Sigmoid colon (tissue), 6 donors: ENCODE measurements at regions not wholly inside any gene's neighbourhood (a gene's known extent, or its start where the extent isn't known, plus 50 kb on each side); places are given as distances from the start of the nearest gene placed in this dataset.

Experiments used
- DNase-seq: peaks from one replicate; pipeline ENCODE4 v3.0.0-alpha.2; 2019
- H3K27ac ChIP-seq, 4 donors: fragments of 200-600 bp; sonication (generic); one replicate each; pipeline ENCODE4 v1.5.1; 2016 to 2019; ENCODE audit warnings: mild to moderate bottlenecking in 1 of 4
- H3K27me3 ChIP-seq, 3 donors: fragments of 200-600 bp; sonication (generic); one replicate each; pipeline ENCODE4 v1.5.1; 2019; ENCODE audit warnings: mild to moderate bottlenecking in 1 of 3
- H3K36me3 ChIP-seq, 4 donors: fragments of 200-600 bp; sonication (generic); one replicate each; pipeline ENCODE4 v1.5.1; 2016 to 2019
- H3K4me1 ChIP-seq, 4 donors: fragments of 200-600 bp; sonication (generic); one replicate each; pipeline ENCODE4 v1.5.1; 2017 to 2019
- H3K4me3 ChIP-seq, 4 donors: fragments of 200-600 bp; sonication (generic); one replicate each; pipeline ENCODE4 v1.5.1; 2017 to 2019; ENCODE audit warnings: mild to moderate bottlenecking in 2 of 4, moderate library complexity in 1 of 4
- H3K9me3 ChIP-seq, 4 donors: fragments of 200-600 bp in 3 of 4; sonication (generic) in 3 of 4; one replicate each; pipeline versions ENCODE4 v1.5.1 to v1.6.1; 2013 to 2019
- EP300 ChIP-seq, 4 donors: sonication (generic); formaldehyde crosslinking; IDR thresholded peaks; one replicate each; pipeline ENCODE4 v1.6.1; 2017; ENCODE audit warnings: antibody characterized with exemption in 4 of 4
- POLR2A ChIP-seq, 2 donors: fragments of 450-650 bp; IDR thresholded peaks; one replicate each; pipeline ENCODE4 v1.6.1; 2016; ENCODE audit warnings: antibody characterized with exemption in 2 of 2, mild to moderate bottlenecking in 2 of 2, moderate library complexity in 2 of 2
- POLR2AphosphoS5 ChIP-seq, 4 donors: sonication (generic); formaldehyde crosslinking; IDR thresholded peaks; one replicate each; pipeline ENCODE4 v1.6.1; 2017; ENCODE audit warnings: antibody characterized with exemption in 4 of 4
- WGBS, 2 donors: extraction: QIAGEN DNeasy Blood & Tissue Kit; methylation state at CpG; one replicate each; pipeline ENCODE4 v1.1.7; 2013; 5-methylcytosine and 5-hydroxymethylcytosine counted together
- intact Hi-C: fragments of 100-400 bp; cut with DNase I; formaldehyde crosslinking; loops from one replicate; pipeline ENCODE4 v1.15.1; 2023
- TF ChIP-seq, protein P1 (sequence below), 4 experiments: fragments of 450-650 bp in 3 of 4; fragments of 200-600 bp in 1 of 4; IDR thresholded peaks; one replicate each; pipeline ENCODE4 v1.5.1; 2016 to 2019; ENCODE audit warnings: antibody characterized with exemption in 4 of 4, mild to moderate bottlenecking in 3 of 4, moderate library complexity in 2 of 4
- donor health status: healthy with polysubstance abuse.
- donor health status: healthy.

DNA sequence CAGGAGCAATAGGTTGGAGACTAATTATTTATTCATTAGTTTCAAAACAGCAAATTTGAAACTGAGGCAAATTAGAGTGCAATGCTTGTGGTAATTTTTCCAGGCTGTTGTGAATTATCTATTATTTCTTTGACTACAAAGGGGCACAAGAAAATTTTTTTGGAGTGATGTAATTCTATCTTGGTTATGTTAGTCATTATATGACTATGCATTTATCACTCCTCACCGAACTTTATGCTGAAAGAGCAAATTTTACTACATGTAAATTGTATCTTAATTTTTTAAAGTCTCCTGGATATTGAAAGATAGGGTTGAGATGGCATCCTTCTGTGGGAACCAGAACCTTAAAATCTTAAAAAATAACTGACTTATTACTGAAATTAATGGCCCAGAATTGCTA, 320.0 kb upstream of the ROBO1 start:
- DNase-seq = no peak
- H3K4me3 ChIP-seq = no peak overlapping the region
- TF ChIP-seq POLR2AphosphoS5 (IDR thresholded peaks at IDR 0.05) = no peak
- TF ChIP-seq POLR2A (IDR thresholded peaks at IDR 0.05) = no peak
- TF ChIP-seq, protein P1, sequence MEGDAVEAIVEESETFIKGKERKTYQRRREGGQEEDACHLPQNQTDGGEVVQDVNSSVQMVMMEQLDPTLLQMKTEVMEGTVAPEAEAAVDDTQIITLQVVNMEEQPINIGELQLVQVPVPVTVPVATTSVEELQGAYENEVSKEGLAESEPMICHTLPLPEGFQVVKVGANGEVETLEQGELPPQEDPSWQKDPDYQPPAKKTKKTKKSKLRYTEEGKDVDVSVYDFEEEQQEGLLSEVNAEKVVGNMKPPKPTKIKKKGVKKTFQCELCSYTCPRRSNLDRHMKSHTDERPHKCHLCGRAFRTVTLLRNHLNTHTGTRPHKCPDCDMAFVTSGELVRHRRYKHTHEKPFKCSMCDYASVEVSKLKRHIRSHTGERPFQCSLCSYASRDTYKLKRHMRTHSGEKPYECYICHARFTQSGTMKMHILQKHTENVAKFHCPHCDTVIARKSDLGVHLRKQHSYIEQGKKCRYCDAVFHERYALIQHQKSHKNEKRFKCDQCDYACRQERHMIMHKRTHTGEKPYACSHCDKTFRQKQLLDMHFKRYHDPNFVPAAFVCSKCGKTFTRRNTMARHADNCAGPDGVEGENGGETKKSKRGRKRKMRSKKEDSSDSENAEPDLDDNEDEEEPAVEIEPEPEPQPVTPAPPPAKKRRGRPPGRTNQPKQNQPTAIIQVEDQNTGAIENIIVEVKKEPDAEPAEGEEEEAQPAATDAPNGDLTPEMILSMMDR (IDR thresholded peaks at IDR 0.05) = no peak
- no peak for TF ChIP-seq EP300 (IDR thresholded peaks at IDR 0.05)
- no peaks in the 10 kb centered on the region for H3K27me3 ChIP-seq
- intact Hi-C loops = no loop called here
- peaks cover 0 to 3% (median 0%) of the 10 kb centered on the region in 4 donors for H3K9me3 ChIP-seq
- 48 to 79% methylated on average over 1 of the region's 1 CpG for WGBS, 2 donors
- no peak overlapping the region for H3K27ac ChIP-seq
- H3K4me1 ChIP-seq = no peaks in the 10 kb centered on the region
- H3K36me3 ChIP-seq = no peaks in the 10 kb centered on the region

DNA sequence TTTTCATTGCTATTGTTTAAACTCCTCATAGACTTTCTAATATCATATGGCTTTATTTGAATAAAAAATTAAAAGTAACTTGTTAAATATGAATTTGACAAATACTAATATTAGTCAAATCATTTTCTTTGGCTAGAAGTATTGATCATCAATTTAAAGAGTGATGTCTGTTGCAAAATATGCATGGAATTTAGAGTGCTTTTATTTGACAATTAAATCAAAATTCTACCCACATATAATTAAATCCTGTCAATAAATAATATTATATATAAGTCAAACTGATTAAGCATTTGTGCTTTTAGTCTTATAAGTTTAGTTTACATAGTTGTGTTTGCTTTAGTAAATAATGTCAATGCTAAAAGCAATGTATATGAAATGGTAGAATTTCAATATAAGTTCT, 318.6 kb upstream of the ROBO1 start:
- H3K27ac ChIP-seq = no peak overlapping the region
- peaks cover 0 to 3% (median 0%) of the 10 kb centered on the region in 4 donors for H3K9me3 ChIP-seq
- no peaks in the 10 kb centered on the region for H3K4me1 ChIP-seq
- intact Hi-C loops = no loop called here
- no peak for TF ChIP-seq POLR2AphosphoS5 (IDR thresholded peaks at IDR 0.05)
- TF ChIP-seq, protein P1 (IDR thresholded peaks at IDR 0.05) = no peak
- no peak for TF ChIP-seq POLR2A (IDR thresholded peaks at IDR 0.05)
- no peak for TF ChIP-seq EP300 (IDR thresholded peaks at IDR 0.05)
- H3K27me3 ChIP-seq = no peaks in the 10 kb centered on the region
- DNase-seq = no peak
- H3K36me3 ChIP-seq = no peaks in the 10 kb centered on the region
- H3K4me3 ChIP-seq = no peak overlapping the region

DNA sequence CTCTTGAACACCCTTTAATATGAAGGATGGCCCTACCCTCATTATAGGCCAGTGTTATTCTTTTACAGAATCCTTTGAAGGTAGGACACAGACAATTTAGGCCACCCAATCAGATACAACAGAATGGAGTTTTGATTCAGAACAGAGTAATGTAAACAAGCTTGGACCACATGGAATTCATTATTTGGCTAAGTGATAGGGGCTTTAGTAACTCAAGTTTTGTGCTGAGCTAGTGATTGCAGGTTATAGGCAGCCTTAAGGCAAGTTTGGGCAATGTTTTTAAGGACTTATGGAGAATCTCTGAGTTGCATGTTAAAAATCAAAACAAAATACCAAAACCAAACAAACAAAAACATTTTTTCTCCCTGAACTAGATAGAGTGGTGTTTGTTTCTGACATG, 312.1 kb upstream of the ROBO1 start:
- peaks cover 0 to 3% (median 0%) of the 10 kb centered on the region in 4 donors for H3K9me3 ChIP-seq
- no peak for DNase-seq
- intact Hi-C loops = no loop called here
- H3K27me3 ChIP-seq = no peaks in the 10 kb centered on the region
- no peaks in the 10 kb centered on the region for H3K36me3 ChIP-seq
- H3K27ac ChIP-seq = no peak overlapping the region
- H3K4me1 ChIP-seq = no peaks in the 10 kb centered on the region
- TF ChIP-seq POLR2A (IDR thresholded peaks at IDR 0.05) (no peak), EP300 (IDR thresholded peaks at IDR 0.05) (no peak), POLR2AphosphoS5 (IDR thresholded peaks at IDR 0.05) (no peak)
- TF ChIP-seq, protein P1 (IDR thresholded peaks at IDR 0.05) = no peak
- no peak overlapping the region for H3K4me3 ChIP-seq

DNA sequence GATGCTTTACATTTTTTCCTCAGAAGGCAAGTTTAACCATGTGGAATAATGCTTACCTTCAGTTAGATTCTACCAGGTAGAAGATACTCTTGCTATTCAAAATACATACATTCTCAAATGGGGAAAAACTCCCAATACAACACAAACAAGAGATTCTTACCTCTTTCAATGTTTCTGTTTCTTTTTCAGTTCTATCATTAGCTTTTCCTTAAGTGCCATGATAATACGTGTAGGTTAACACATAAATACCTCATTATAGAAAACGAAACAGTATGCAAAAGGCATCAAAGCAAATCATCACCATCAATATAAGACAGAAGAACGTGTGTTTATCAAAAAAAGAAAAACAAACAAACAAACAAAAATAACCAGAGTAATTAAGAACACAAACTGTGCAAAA, 300.7 kb upstream of the ROBO1 start:
- intact Hi-C loops = no loop called here
- 46 to 73% methylated on average over 3 of the region's 3 CpGs for WGBS, 2 donors
- no peak for DNase-seq
- Histone ChIP-seq H3K27me3 (no peaks in the 10 kb centered on the region), H3K4me3 (no peak overlapping the region), H3K9me3 (no peaks in the 10 kb centered on the region), H3K27ac (no peak overlapping the region), H3K4me1 (no peaks in the 10 kb centered on the region), H3K36me3 (no peaks in the 10 kb centered on the region)
- no peak for TF ChIP-seq POLR2A (IDR thresholded peaks at IDR 0.05)
- no peak for TF ChIP-seq POLR2AphosphoS5 (IDR thresholded peaks at IDR 0.05)
- TF ChIP-seq, protein P1 (IDR thresholded peaks at IDR 0.05) = no peak
- TF ChIP-seq EP300 (IDR thresholded peaks at IDR 0.05) = no peak

DNA sequence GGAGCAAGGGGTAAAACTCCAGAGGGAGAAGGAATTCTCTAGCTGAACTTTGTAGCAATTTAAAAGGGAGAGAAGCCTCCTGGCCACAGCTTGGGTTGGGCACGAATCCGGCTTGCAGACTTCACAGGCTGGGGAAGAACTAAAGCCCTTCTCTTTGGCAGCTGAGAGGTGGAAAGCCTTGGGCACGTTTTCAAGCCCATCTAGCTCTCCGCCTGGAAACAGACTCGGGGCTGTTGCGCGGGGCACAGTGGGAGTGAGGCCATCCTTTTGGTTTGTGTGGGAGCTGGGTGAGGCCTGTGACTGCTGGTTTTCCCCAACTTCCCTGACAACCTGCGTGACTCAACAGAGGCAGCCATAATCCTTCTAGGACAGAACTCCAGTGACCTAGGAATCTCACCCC, 295.7 kb upstream of the ROBO1 start:
- intact Hi-C loops = no loop called here
- TF ChIP-seq POLR2A (IDR thresholded peaks at IDR 0.05) (no peak), POLR2AphosphoS5 (IDR thresholded peaks at IDR 0.05) (no peak), EP300 (IDR thresholded peaks at IDR 0.05) (no peak)
- TF ChIP-seq, protein P1 (IDR thresholded peaks at IDR 0.05) = no peak
- no peaks in the 10 kb centered on the region for H3K36me3 ChIP-seq
- no peaks in the 10 kb centered on the region for H3K9me3 ChIP-seq
- 90 to 91% methylated on average over 8 of the region's 8 CpGs for WGBS, 2 donors
- no peak overlapping the region for H3K4me3 ChIP-seq
- no peak for DNase-seq
- H3K4me1 ChIP-seq = no peaks in the 10 kb centered on the region
- no peak overlapping the region for H3K27ac ChIP-seq
- no peaks in the 10 kb centered on the region for H3K27me3 ChIP-seq
